Upper lobe of right lung (tissue), 1 donor: ENCODE measurements at regions not wholly inside any gene's neighbourhood (a gene's known extent, or its start where the extent isn't known, plus 50 kb on each side); places are given as distances from the start of the nearest gene placed in this dataset.

Experiments used
- ATAC-seq: fragments of 200-7000 bp; cut with Tn5 transposase; one replicate; pipeline ENCODE4 v1.9.1; 2020; ENCODE audit warnings: mild to moderate bottlenecking, moderate library complexity
- DNase-seq: peaks from one replicate; pipeline ENCODE4 v3.0.0-alpha.2; 2020
- H3K27ac ChIP-seq: fragments of 200-600 bp; one replicate; pipeline ENCODE4 v1.8.0; 2022
- H3K27me3 ChIP-seq: fragments of 200-600 bp; one replicate; pipeline ENCODE4 v1.8.0; 2022; ENCODE audit warnings: mild to moderate bottlenecking
- H3K36me3 ChIP-seq: fragments of 200-600 bp; one replicate; pipeline ENCODE4 v1.8.0; 2022
- H3K4me1 ChIP-seq: fragments of 200-600 bp; one replicate; pipeline ENCODE4 v1.8.0; 2022
- H3K4me3 ChIP-seq: fragments of 200-600 bp; one replicate; pipeline ENCODE4 v1.8.0; 2022; ENCODE audit warnings: mild to moderate bottlenecking
- H3K9me3 ChIP-seq: fragments of 200-600 bp; one replicate; pipeline ENCODE4 v1.8.0; 2022
- intact Hi-C: fragments of 100-400 bp; cut with DNase I; formaldehyde crosslinking; loops from one replicate; pipeline ENCODE4 v1.11.0; 2022
- TF ChIP-seq, protein P1 (sequence below): fragments of 200-600 bp; IDR thresholded peaks from one replicate; pipeline ENCODE4 v1.8.0; 2022; ENCODE audit warnings: antibody characterized with exemption
- donor health status: DM: no; HTN: yes; CAD: no; lungs with severe emphysema.

DNA sequence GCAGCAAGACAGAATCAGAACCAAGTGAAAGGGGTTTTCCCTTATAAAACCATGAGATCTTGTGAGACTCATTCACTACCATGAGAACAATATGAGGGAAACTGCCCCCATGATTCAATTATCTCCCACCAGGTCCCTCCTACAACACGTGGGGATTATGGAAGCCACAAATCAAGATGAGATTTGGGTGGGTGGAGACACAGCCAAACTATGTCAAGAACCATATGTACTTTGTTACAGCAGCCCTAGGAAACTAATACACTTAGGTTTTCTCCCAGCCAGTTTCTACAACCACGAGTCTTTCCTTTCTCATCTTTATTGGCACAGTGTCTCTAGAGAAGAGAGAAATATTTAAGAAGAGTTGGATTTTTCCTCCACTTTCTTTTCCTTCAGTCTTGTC lies 72.6 kb downstream of the BTG1 start:
- no peak overlapping the region for H3K4me3 ChIP-seq
- intact Hi-C loops, result no loop called here
- H3K27ac ChIP-seq, result no peak overlapping the region
- peaks cover 45% of the 10 kb centered on the region for H3K4me1 ChIP-seq
- DNase-seq, result no peak
- H3K27me3 ChIP-seq, result no peaks in the 10 kb centered on the region
- ATAC-seq, result no peak
- TF ChIP-seq, protein P1, sequence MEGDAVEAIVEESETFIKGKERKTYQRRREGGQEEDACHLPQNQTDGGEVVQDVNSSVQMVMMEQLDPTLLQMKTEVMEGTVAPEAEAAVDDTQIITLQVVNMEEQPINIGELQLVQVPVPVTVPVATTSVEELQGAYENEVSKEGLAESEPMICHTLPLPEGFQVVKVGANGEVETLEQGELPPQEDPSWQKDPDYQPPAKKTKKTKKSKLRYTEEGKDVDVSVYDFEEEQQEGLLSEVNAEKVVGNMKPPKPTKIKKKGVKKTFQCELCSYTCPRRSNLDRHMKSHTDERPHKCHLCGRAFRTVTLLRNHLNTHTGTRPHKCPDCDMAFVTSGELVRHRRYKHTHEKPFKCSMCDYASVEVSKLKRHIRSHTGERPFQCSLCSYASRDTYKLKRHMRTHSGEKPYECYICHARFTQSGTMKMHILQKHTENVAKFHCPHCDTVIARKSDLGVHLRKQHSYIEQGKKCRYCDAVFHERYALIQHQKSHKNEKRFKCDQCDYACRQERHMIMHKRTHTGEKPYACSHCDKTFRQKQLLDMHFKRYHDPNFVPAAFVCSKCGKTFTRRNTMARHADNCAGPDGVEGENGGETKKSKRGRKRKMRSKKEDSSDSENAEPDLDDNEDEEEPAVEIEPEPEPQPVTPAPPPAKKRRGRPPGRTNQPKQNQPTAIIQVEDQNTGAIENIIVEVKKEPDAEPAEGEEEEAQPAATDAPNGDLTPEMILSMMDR, result no peak
- no peaks in the 10 kb centered on the region for H3K36me3 ChIP-seq
- H3K9me3 ChIP-seq, result no peaks in the 10 kb centered on the region

DNA sequence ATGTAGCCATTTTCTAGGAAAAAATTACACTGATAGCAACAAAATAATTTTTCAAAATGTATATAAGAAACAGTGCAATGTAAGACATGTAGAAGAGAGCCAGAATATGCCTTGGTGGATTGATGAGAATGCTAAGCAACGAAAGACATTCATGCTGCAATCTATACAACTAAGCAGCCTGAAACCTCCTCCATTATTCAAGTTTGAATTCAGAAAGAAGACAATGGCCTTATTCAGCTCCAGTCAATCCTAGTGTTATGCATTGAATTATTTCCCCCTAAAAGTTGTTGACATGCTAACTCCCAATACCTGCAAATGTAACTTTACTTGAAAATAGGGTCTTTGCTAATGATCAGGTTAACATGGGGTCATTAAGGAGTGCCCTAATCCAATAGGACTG lies 73.5 kb downstream of the BTG1 start:
- Histone ChIP-seq H3K27me3 (no peaks in the 10 kb centered on the region), H3K9me3 (no peaks in the 10 kb centered on the region), H3K36me3 (no peaks in the 10 kb centered on the region), H3K27ac (no peak overlapping the region), H3K4me1 (peaks cover 38% of the 10 kb centered on the region), H3K4me3 (no peak overlapping the region)
- TF ChIP-seq, protein P1, result no peak
- intact Hi-C loops, result no loop called here
- ATAC-seq (no peak), DNase-seq (no peak)

DNA sequence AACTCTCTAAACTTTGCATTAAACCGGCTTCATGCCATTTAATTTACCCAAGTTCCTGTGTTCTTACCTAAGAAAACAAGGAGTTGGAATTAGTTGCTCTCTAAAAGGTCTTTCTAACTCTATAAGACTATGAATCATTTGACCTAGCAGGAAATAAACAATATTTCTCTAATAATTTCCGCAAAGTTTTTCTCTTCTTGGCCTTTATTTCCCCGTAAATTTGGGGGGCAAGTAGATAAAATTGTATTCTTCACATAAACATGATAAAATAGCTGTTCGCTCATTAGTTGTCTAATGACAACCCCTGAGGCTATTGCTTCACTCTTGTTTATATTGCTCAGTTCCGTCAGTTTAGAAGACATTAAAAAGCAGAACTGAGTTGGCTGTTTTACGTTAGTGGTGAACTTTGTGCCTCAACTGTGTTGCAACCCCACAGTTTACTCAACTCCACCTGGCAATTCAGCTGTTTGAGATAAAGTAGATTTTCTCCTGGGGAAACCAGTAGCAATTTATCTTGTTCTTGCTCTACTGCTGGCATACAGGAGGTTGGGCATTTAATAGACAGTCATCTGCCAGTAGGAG lies 74.7 kb downstream of the BTG1 start:
- Histone ChIP-seq H3K36me3 (no peaks in the 10 kb centered on the region), H3K4me3 (no peak overlapping the region), H3K9me3 (no peaks in the 10 kb centered on the region), H3K4me1 (peaks cover 30% of the 10 kb centered on the region), H3K27ac (peak overlapping the region; percentile 56), H3K27me3 (no peaks in the 10 kb centered on the region)
- TF ChIP-seq, protein P1, result no peak
- ATAC-seq (peak; percentile 79), DNase-seq (no peak)
- intact Hi-C loops, result no loop called here

DNA sequence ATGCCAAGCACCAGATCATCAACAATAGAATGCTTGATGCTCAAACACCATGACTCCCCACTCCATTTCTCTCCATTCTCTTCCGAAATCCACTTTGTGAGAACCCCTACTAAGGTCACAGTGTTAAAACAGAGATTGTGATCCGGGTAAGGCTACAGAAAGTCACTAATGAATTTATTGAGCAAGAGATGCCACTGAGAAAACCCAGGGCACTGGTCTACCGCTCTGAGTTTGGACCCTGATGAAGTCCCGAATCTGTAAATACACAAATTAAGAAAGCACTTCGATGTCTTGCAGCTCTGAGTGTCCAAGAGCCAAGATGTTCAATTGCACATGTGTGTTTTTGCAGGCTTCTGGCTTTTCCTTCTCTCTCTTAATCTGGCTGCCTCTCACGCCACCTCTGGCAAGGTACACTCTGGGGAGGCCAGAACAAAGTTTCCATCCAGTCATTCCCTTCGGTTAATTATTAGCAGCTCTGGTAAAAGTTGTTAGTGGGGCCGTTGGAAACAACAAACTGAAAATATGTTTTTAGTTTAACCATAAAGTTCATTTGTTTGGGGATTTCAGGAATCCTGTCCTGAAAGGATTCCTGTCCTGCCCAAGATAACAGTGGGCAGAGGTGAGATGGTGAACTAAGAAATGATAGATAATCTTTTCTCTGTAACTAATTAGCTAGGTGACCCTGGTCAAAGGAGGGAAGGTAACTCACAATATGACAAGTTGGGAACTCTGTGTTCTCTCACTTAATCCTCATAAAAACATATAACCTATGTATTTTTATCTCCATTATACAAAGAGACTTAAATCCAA lies 75.4 kb downstream of the BTG1 start:
- DNase-seq (no peak), ATAC-seq (peak; percentile 57)
- Histone ChIP-seq H3K27ac (peak overlapping the region; percentile 56), H3K27me3 (no peaks in the 10 kb centered on the region), H3K9me3 (no peaks in the 10 kb centered on the region), H3K4me3 (no peak overlapping the region), H3K4me1 (peaks cover 28% of the 10 kb centered on the region), H3K36me3 (no peaks in the 10 kb centered on the region)
- TF ChIP-seq, protein P1, result no peak
- intact Hi-C loops, result no loop called here

DNA sequence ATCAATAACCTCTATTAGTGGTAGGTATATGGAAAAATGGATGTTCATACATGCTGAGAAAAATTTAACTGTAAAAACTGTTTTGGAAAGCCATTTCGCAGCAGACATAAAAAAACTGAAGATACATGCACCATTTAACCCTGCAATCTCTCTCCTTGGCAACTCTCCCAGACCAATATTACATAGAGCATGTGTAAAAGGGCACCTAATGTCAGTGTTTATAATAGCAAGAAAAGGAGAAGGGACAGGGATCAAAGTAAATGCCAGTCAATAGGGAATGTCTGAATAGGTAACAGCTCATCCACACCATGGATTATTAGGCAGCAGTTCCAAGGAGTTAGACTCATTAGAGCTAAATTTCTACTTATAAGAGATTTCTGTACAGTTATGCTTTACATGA lies 77.2 kb downstream of the BTG1 start:
- no peaks in the 10 kb centered on the region for H3K36me3 ChIP-seq
- no peaks in the 10 kb centered on the region for H3K27me3 ChIP-seq
- H3K27ac ChIP-seq, result no peak overlapping the region
- DNase-seq (no peak), ATAC-seq (no peak)
- intact Hi-C loops, result no loop called here
- TF ChIP-seq, protein P1, result no peak
- no peak overlapping the region for H3K4me3 ChIP-seq
- peaks cover 37% of the 10 kb centered on the region for H3K4me1 ChIP-seq
- H3K9me3 ChIP-seq, result no peaks in the 10 kb centered on the region
